CD4-positive, CD25-positive, alpha-beta regulatory T cell (primary cell): ENCODE measurements at regions not wholly inside any gene's neighbourhood (a gene's known extent, or its start where the extent isn't known, plus 50 kb on each side); places are given as distances from the start of the nearest gene placed in this dataset.

Experiments
- ATAC-seq, 2 donors: fragments of 150-1000 bp; cut with Tn5 transposase; one replicate each; pipeline ENCODE4 v1.10.0; 2021; ENCODE audit warnings: low read depth in 2 of 2, moderate number of reproducible peaks in 2 of 2, moderate library complexity in 1 of 2
- DNase-seq, 3 donors: peaks; one replicate each; pipeline versions ENCODE4 v3.0.0 to v3.0.0-alpha.2; 2012 to 2022; ENCODE audit warnings: mixed read lengths in 1 of 3
- H3K27ac ChIP-seq: one replicate; pipeline ENCODE4 v1.7.0; 2013; ENCODE audit warnings: mild to moderate bottlenecking, low read length; ENCODE audit not compliant: insufficient read depth, poor library complexity, severe bottlenecking
- H3K27me3 ChIP-seq: one replicate; pipeline ENCODE4 v1.7.0; 2013; ENCODE audit warnings: low read length; ENCODE audit not compliant: control insufficient read depth, insufficient read depth
- H3K36me3 ChIP-seq: one replicate; pipeline ENCODE4 v1.7.0; 2013; ENCODE audit warnings: mild to moderate bottlenecking, low read length, moderate library complexity; ENCODE audit not compliant: control insufficient read depth, insufficient read depth
- H3K4me1 ChIP-seq: 2 replicates; pipeline ENCODE4 v1.7.0; 2013; ENCODE audit warnings: mild to moderate bottlenecking, low read length; ENCODE audit not compliant: insufficient read depth, control insufficient read depth, poor library complexity, severe bottlenecking
- H3K4me3 ChIP-seq: one replicate; pipeline ENCODE4 v1.7.0; 2013; ENCODE audit warnings: low read depth, mild to moderate bottlenecking, low read length, moderate library complexity
- H3K9me3 ChIP-seq, 2 experiments: 1 replicate in 1 of 2; 2 replicates in 1 of 2; pipeline ENCODE4 v1.7.0; 2013; ENCODE audit warnings: low read length in 2 of 2, mild to moderate bottlenecking in 1 of 2, moderate library complexity in 1 of 2; ENCODE audit not compliant: control insufficient read depth in 2 of 2
- H3K27ac Mint-ChIP-seq, 3 donors: one replicate each; pipeline ENCODE4 v1.8.0; 2020 to 2022; ENCODE audit warnings: mild to moderate bottlenecking in 3 of 3, mixed read lengths in 3 of 3, moderate library complexity in 2 of 3
- H3K27me3 Mint-ChIP-seq: one replicate; pipeline ENCODE4 v1.8.0; 2022; ENCODE audit warnings: mild to moderate bottlenecking, mixed read lengths
- H3K36me3 Mint-ChIP-seq: one replicate; pipeline ENCODE4 v1.8.0; 2020; ENCODE audit warnings: mixed read lengths
- H3K4me1 Mint-ChIP-seq, 4 donors: one replicate each; pipeline ENCODE4 v1.8.0; 2020 to 2022; ENCODE audit warnings: mixed read lengths in 4 of 4, mild to moderate bottlenecking in 1 of 4
- H3K4me3 Mint-ChIP-seq, 4 donors: one replicate each; pipeline ENCODE4 v1.8.0; 2020 to 2022; ENCODE audit warnings: mild to moderate bottlenecking in 4 of 4, mixed read lengths in 4 of 4, moderate library complexity in 3 of 4
- H3K9me3 Mint-ChIP-seq, 7 donors: one replicate each; pipeline ENCODE4 v1.8.0; 2020 to 2022; ENCODE audit warnings: mixed read lengths in 7 of 7, mild to moderate bottlenecking in 3 of 7, moderate library complexity in 2 of 7

DNA sequence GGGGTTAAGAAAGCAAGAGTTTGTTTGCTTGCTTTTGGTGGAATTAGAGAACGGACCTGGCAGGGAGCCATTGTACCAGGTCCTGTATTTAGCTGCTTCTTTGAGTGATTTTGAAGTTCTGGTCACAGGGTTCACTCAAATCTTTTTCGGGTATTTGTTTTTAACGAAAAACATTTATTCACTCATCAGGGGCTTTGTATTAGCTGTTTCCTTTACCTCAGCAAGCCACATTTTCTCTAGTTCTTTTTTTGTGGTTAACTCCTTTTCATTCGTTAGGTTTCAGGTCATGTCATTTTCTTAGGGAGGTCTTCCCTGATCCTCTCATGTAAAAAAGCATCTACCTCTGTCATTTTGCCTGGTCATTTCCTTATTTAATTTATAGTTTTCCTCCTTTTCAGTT, 1502.2 kb downstream of the GRIK2 start:
- H3K27ac Mint-ChIP-seq, result no peak overlapping the region
- no peaks in the 10 kb centered on the region for H3K27me3 Mint-ChIP-seq
- DNase-seq, result no peak
- no peaks in the 10 kb centered on the region for H3K36me3 Mint-ChIP-seq
- Histone ChIP-seq H3K4me3 (no peak overlapping the region), H3K4me1 (no peaks in the 10 kb centered on the region), H3K27ac (no peak overlapping the region), H3K36me3 (no peaks in the 10 kb centered on the region), H3K9me3 (no peaks in the 10 kb centered on the region), H3K27me3 (no peaks in the 10 kb centered on the region)
- no peak overlapping the region for H3K4me3 Mint-ChIP-seq
- ATAC-seq, result no peak
- no peaks in the 10 kb centered on the region for H3K4me1 Mint-ChIP-seq
- H3K9me3 Mint-ChIP-seq, result peaks cover 5 to 21% (median 9%) of the 10 kb centered on the region in 7 donors

DNA sequence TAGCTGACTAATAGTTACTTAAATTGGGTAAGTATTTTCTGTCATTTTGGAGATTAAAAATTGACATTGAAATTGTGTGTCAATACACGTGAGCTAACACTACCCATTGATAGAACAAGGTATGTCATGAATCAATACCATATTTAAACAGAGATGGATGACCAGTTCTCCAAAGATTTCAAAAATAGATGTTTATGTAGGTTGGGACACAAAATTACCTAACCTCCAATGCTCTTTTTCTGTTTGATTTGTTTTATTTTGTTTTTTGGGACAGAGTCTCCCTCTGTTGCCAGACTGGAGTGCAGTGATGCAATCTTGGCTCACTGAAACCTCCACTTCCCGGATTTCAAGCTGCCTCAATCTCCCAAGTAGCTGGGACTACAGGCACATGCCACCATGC, 1491.7 kb downstream of the GRIK2 start:
- H3K9me3 Mint-ChIP-seq, result peaks cover 0 to 12% (median 5%) of the 10 kb centered on the region in 7 donors
- no peaks in the 10 kb centered on the region for H3K36me3 ChIP-seq
- H3K27me3 Mint-ChIP-seq, result no peaks in the 10 kb centered on the region

GRCh38 chr6:102853249-102853955, 1459.9 kb downstream of the GRIK2 start:
- no peaks in the 10 kb centered on the region for H3K9me3 ChIP-seq
- DNase-seq (no peak), ATAC-seq (no peak)
- H3K4me1 ChIP-seq, result no peaks in the 10 kb centered on the region
- H3K36me3 ChIP-seq, result no peaks in the 10 kb centered on the region
- Mint-ChIP-seq H3K36me3 (no peaks in the 10 kb centered on the region), H3K27me3 (no peaks in the 10 kb centered on the region), H3K4me1 (no peaks in the 10 kb centered on the region), H3K9me3 (peaks cover 0 to 11% (median 0%) of the 10 kb centered on the region in 7 donors), H3K27ac (no peak overlapping the region), H3K4me3 (no peak overlapping the region)
- H3K27me3 ChIP-seq, result no peaks in the 10 kb centered on the region
- H3K4me3 ChIP-seq, result no peak overlapping the region
- no peak overlapping the region for H3K27ac ChIP-seq

More for the DNA sequence above, 1491.7 kb downstream of the GRIK2 start:
- ATAC-seq (no peak), DNase-seq (no peak)
- Mint-ChIP-seq H3K36me3 (no peaks in the 10 kb centered on the region), H3K4me3 (no peak overlapping the region), H3K4me1 (no peaks in the 10 kb centered on the region), H3K27ac (no peak overlapping the region)
- no peak overlapping the region for H3K4me3 ChIP-seq
- H3K27ac ChIP-seq, result no peak overlapping the region
- no peaks in the 10 kb centered on the region for H3K4me1 ChIP-seq
- no peaks in the 10 kb centered on the region for H3K9me3 ChIP-seq
- no peaks in the 10 kb centered on the region for H3K27me3 ChIP-seq

- ATAC-seq, result no peak
- H3K36me3 Mint-ChIP-seq, result no peaks in the 10 kb centered on the region
Observed at GRCh38 chr6:102848796-102849195, 1455.3 kb downstream of the GRIK2 start.

DNA sequence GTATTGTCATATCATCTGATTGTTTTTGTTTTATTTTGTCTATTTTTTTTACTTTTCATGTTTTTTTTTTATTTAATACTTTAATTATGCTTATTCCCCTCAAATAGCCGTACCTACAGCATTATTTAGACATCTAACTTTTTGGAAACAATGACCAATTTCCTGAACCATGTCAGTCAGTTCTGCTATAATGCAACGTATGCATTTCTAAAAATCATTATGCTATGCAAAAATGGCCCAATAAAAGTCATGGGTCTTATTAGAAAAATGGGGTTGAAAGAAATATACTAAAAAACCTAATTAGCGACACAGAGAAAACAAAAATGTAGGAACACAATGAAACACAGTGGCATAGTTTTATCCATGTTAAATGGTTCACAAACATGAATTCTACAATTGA, 1454.7 kb downstream of the GRIK2 start:
- Mint-ChIP-seq H3K27me3 (no peaks in the 10 kb centered on the region), H3K36me3 (no peaks in the 10 kb centered on the region), H3K4me3 (no peak overlapping the region), H3K9me3 (peaks cover 0 to 10% (median 4%) of the 10 kb centered on the region in 7 donors), H3K4me1 (no peaks in the 10 kb centered on the region), H3K27ac (no peak overlapping the region)
- no peak overlapping the region for H3K27ac ChIP-seq
- H3K4me1 ChIP-seq, result no peaks in the 10 kb centered on the region
- H3K36me3 ChIP-seq, result no peaks in the 10 kb centered on the region
- ATAC-seq (no peak), DNase-seq (no peak)
- H3K27me3 ChIP-seq, result no peaks in the 10 kb centered on the region
- no peaks in the 10 kb centered on the region for H3K9me3 ChIP-seq
- no peak overlapping the region for H3K4me3 ChIP-seq

More at GRCh38 chr6:102848796-102849195, 1455.3 kb downstream of the GRIK2 start:
- Histone ChIP-seq H3K9me3 (no peaks in the 10 kb centered on the region), H3K27me3 (no peaks in the 10 kb centered on the region), H3K4me1 (no peaks in the 10 kb centered on the region), H3K4me3 (no peak overlapping the region), H3K27ac (no peak overlapping the region), H3K36me3 (no peaks in the 10 kb centered on the region)
- Mint-ChIP-seq H3K4me1 (no peaks in the 10 kb centered on the region), H3K27me3 (no peaks in the 10 kb centered on the region), H3K4me3 (no peak overlapping the region), H3K27ac (no peak overlapping the region), H3K9me3 (peaks cover 0 to 10% (median 4%) of the 10 kb centered on the region in 7 donors)
- DNase-seq, result no peak

DNA sequence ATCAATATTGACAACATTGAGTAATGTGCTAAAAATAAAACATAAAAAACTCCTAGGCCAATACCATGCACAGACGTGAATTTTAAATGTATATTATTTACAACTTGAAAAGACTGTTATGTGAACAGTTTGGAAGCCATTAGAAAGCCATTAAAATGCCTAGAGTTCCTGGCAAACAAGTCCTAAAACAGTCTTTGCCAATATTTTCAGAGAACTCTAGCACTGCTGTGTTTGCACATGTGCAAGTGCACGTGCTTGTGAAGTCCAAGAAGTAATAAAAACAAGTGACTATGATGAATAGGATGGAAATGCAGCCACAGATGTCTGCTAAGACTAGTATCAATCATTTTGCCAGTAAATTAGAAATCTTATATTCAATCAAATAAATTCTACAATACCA, 1447.6 kb downstream of the GRIK2 start:
- ATAC-seq (no peak), DNase-seq (no peak)
- Histone ChIP-seq H3K4me1 (no peaks in the 10 kb centered on the region), H3K9me3 (peaks cover 0 to 3% of the 10 kb centered on the region in 2 experiments), H3K36me3 (no peaks in the 10 kb centered on the region), H3K27ac (no peak overlapping the region), H3K4me3 (no peak overlapping the region), H3K27me3 (no peaks in the 10 kb centered on the region)
- no peaks in the 10 kb centered on the region for H3K36me3 Mint-ChIP-seq
- H3K27me3 Mint-ChIP-seq, result no peaks in the 10 kb centered on the region
- no peak overlapping the region for H3K4me3 Mint-ChIP-seq
- peaks cover 2 to 10% (median 4%) of the 10 kb centered on the region in 7 donors for H3K9me3 Mint-ChIP-seq
- no peak overlapping the region for H3K27ac Mint-ChIP-seq
- no peaks in the 10 kb centered on the region for H3K4me1 Mint-ChIP-seq

- no peak for ATAC-seq
- H3K9me3 ChIP-seq, result no peaks in the 10 kb centered on the region
Observed at GRCh38 chr6:102832021-102832420, 1438.5 kb downstream of the GRIK2 start.

DNA sequence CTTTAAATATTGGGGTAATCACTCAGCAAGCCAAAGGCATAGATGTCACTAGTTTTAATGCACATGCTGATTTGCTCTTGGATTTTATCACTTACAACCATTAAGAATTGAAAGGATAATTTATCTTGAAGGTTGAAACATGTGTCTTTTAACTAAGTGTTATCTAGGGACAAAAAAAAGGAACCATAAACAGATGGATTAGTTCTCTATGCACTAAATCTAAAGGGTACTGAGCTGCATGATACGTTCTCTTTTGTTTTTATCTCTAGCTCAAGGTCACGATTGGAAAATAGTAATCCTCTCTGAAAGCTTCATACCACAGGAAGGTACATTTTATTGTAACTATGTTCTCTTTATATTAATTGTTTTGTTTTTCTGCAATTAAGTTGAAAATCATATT, 1426.6 kb downstream of the GRIK2 start:
- Mint-ChIP-seq H3K4me1 (no peaks in the 10 kb centered on the region), H3K4me3 (no peak overlapping the region), H3K27ac (no peak overlapping the region), H3K36me3 (no peaks in the 10 kb centered on the region), H3K27me3 (no peaks in the 10 kb centered on the region), H3K9me3 (peaks cover 0 to 9% (median 0%) of the 10 kb centered on the region in 7 donors)
- no peaks in the 10 kb centered on the region for H3K4me1 ChIP-seq
- ATAC-seq (no peak), DNase-seq (no peak)
- H3K4me3 ChIP-seq, result no peak overlapping the region
- H3K36me3 ChIP-seq, result no peaks in the 10 kb centered on the region
- H3K27ac ChIP-seq, result no peak overlapping the region
- H3K27me3 ChIP-seq, result no peaks in the 10 kb centered on the region
- no peaks in the 10 kb centered on the region for H3K9me3 ChIP-seq

More at GRCh38 chr6:102832021-102832420, 1438.5 kb downstream of the GRIK2 start:
- Histone ChIP-seq H3K27ac (no peak overlapping the region), H3K27me3 (no peaks in the 10 kb centered on the region), H3K4me1 (no peaks in the 10 kb centered on the region), H3K4me3 (no peak overlapping the region), H3K36me3 (no peaks in the 10 kb centered on the region)
- no peaks in the 10 kb centered on the region for H3K36me3 Mint-ChIP-seq
- no peaks in the 10 kb centered on the region for H3K27me3 Mint-ChIP-seq
- H3K4me3 Mint-ChIP-seq, result no peak overlapping the region
- no peak overlapping the region for H3K27ac Mint-ChIP-seq
- DNase-seq, result no peak
- no peaks in the 10 kb centered on the region for H3K4me1 Mint-ChIP-seq
- peaks cover 0 to 27% (median 7%) of the 10 kb centered on the region in 7 donors for H3K9me3 Mint-ChIP-seq
